GM19025 (cell line): ENCODE measurements at regions not wholly inside any gene's neighbourhood (a gene's known extent, or its start where the extent isn't known, plus 50 kb on each side); places are given as distances from the start of the nearest gene placed in this dataset.
"Not testable (repeated sequence)": the region's sequence is repeated elsewhere in the genome, so short reads cannot be mapped to it uniquely, and the experiment has no call there.

Experiments
- ATAC-seq: cut with Tn5 transposase; IDR thresholded peaks from one replicate; pipeline ENCODE4 v1.9.1; 2021; ENCODE audit warnings: mild to moderate bottlenecking, low read depth, moderate library complexity; ENCODE audit not compliant: unreplicated experiment

GRCh38 chr3:104040896-104041295 lies 1325.8 kb upstream of the ALCAM start:
- ATAC-seq: no peak

DNA sequence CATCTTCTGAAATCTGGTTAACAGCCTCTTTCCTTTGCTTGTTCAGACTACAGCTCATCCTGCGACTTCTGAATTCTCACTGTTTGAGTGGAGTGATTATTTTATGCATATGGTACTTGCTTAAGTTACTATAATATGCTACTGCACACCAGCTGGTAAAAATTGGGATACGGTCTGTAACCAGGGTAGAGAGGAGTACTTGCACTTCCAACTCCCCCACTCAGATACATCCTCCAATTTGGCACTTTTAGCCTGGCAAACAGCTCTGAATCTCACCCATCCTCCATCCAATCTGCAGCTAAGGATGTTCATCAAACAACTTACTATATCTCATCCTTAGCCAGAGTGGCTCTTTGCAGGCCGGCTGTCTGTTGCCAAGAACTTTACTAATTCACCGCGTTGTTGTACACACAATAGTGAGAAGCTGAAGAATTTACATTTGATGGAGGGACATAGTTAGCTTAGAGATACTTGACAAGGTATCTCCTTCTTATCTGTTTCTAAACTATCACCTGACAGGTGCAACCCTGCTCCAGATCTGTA lies 1323.6 kb upstream of the ALCAM start:
- not testable (repeated sequence) for ATAC-seq

GRCh38 chr3:104044002-104044401 lies 1322.7 kb upstream of the ALCAM start:
- ATAC-seq: no peak

DNA sequence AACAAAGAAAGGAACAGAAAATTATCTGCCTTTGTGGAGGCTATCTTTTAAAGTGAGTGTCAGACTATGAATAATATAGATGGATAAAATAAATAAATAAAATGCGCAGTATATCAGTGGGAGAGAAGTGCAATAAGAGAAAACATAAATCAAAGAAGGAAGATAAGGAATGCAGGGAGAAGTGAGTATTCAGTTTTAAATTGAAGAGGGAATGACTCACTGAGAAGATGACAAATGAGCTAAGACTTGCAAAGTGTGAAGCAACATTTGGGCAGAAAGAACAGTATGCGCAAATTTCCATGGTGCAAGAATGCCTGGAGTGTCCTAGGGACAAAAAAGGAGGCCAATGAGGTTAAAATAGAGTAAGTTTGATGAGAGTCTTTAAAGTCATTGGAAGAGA lies 1300.1 kb upstream of the ALCAM start:
- no peak for ATAC-seq

GRCh38 chr3:104069114-104069513 lies 1297.6 kb upstream of the ALCAM start:
- ATAC-seq: no peak

DNA sequence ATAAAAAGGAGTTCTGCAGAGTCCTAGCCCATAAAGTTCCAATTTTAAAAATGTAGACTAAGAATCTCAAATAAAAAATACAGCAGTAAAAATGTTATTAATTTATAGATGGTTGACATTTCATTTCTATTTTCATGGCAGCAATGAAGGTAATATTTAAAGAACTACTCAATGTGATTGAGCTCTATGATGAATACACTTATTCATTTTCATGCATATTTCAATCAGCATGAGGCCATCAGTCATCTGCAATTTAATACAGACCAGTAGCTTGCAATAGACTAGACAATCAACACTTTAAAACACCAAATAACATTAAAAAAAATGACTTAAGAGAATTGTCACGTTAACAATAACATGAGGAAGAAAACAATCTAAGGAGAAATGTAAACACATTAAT lies 1295.8 kb upstream of the ALCAM start:
- ATAC-seq: no peak

DNA sequence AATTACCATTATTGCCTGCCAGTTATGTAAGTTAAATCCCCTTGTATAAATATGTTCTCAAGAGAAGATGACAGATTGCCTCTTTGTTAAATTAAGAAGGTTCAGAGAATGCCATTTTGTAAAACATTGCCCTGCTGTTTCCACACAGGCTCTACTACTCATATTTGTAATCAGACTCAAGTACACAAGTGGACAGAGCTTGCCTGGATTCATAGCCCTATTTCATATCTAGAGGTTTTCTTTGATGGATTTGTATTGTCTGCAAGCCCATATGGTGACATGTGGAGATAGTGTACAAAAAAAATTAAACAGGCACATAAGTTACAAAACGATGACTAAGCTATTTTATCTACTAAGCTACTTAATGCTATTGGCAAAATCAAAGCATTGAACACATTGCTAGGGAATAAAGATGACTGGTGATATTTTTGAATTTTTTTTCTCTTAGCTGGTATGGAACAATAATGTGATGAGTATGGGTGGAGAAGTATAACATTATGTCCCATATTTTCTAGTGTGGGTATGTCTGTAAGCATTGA lies 1286.6 kb upstream of the ALCAM start:
- ATAC-seq: no peak

DNA sequence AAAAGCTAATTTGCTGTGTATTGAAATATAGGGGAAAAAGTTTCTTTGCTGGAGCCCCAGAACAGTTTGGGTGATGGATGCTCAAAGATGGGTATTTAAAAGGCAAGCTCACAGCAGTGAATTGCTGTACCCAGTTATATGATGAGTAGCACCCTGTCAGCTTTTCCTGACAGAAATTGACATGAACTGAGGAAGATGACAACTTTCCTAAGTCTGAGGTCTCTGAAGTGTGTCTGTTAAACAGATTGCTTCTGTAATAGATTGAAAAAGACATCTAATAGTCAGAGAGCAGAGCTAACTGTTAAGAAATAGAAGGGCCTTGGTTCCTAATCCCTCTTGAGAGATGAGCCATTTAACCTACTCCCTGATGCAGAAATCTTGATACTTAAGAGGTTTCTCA lies 1278.0 kb upstream of the ALCAM start:
- no peak for ATAC-seq

GRCh38 chr3:104089987-104090386 lies 1276.7 kb upstream of the ALCAM start:
- ATAC-seq: not testable (repeated sequence)

GRCh38 chr3:104101736-104102135 lies 1265.0 kb upstream of the ALCAM start:
- ATAC-seq: no peak

DNA sequence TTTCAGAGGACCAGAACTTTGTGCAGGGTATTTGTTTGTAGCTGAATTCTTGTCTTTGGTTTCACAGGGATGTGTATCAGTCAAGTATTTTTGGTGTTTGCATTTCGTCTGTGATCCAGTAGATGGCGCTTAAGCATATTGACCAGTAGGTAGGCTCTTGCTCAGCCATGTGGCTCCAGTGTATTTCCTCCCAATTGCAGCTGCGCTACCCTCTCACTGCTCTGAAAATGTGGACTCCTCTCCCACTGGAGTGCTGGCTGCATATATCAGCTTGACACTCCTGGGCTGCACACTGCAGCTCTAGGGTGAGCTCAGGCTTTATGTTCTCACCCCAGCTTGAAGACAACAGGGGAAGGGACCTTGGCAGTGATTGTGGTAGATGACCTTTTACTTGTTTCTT lies 1264.3 kb upstream of the ALCAM start:
- peak; percentile 86 for ATAC-seq

DNA sequence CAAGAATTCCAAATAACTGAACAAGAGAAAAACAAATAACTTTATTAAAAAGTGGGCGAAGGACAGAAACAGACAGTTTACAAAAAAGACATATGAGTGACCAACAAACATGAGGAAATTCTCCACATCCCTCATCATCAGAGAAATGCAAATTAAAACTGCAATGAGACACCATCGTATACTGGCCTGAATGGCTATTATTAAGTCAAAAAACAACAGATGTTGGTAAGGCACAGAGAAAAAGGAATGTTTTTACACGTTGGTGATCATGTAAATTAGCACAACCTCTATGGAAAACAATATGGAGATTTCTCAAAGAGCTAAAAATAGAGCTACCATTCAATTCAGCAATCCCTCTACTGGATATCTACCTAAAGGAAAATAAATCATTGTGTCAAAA lies 1260.4 kb upstream of the ALCAM start:
- no peak for ATAC-seq

DNA sequence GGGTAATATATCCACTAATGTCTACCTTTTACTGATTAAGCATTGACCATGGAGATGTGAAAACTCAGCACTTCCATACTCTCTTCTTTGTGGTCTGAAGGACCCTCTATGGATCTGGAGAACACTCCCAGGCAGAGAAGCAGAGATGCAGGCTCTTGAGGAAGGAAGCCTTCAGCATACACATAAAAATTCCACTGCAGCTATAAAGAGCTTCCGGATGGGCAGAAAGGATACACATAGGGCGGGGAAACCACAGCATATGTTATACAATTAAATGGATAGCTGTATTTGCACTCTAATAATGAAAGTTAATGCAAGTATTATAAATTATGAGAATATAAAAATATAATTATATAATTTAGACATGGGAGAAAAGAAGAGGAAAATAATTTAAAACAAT lies 1258.2 kb upstream of the ALCAM start:
- no peak for ATAC-seq

- ATAC-seq: no peak
Measured at GRCh38 chr3:104126463-104126862, 1240.2 kb upstream of the ALCAM start.

DNA sequence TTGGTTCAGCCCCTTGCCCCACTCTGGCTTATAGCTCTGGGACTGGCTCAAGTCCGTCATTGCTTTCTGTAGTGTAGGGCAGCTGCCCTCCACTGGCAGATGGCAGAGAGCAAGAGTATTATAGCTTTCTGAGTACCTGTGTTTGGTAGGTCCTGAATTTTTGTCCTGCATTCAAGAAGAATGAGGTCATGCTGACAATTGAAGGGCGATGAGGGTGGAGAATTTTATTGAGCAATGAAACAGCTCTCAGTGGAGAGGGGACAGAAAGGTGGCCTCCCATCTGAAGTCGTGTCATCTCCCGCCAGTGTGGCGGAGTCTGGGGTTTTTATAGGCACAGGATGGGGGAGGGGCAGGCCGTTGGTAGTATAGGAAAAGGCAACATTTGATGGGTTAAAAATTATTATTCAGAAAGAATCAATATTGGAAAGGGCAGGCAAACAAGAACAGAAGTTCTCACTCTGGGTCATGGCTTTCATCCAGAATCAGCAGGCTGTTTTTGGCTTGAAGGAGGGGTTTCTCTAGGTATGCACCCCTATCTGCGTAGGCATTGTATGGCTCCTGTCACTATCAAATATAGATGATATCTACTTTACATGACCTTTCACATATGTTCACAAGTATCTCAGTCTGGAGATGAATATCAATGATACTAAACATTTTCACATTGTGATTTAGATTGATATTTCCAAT lies 1239.7 kb upstream of the ALCAM start:
- no peak for ATAC-seq

- no peak for ATAC-seq
Measured at GRCh38 chr3:104127830-104128229, 1238.9 kb upstream of the ALCAM start.

DNA sequence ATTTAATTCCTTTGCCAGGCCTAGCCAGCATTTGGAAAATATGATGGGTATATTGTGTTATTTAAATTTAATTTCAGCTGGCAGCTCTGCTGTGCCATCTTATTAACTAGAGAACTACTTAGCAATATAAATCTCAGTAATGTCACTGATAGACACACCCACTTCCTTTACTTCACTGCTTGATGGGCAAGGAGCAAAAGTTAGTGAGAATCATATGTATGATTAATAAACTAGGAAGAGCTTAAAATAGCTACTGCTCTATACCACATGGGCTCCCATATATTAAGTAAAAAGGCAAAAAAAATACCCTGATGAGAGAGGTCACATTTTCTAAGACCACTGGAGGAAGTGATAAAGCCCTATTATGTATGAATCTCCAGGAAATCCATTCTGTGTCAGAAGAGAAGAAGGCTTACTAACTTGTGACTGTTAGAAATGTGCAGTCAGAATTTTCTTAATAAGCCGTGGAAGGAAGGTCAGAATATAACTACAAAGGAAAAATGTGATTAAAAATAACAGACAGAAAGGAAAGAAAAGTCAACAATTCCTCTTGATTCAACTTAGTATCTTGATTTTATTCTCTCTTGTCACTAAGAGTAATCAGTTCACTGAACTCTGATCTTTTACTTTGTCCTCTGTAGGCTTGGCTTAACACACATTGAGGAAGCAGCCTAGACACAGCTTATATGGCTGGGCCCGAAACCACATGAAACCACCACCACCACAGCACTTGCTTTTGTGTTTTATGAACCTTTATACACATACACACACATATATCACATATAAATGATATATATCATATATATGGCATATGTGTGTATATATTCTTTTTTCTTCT lies 1233.9 kb upstream of the ALCAM start:
- no peak for ATAC-seq

DNA sequence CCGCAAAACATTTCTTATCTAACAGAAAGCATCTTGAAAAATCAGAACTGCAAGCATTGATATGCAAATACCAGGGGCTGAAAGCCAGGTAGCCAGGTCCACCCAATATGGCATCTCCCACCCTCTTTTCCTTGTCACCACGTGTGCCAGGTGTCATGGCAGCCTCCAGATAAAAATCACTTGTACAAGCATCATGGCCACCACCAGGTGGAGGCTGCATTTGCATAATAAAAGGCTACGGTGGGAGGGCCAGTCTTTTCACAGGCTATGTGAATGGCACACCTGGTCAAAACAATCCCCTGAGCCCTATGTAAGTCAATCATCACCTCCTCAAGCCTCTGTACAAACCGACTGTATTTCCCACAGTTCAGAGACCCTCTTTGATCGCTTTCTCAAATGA lies 1233.1 kb upstream of the ALCAM start:
- no peak for ATAC-seq

- ATAC-seq: no peak
Measured at GRCh38 chr3:104137116-104137515, 1229.6 kb upstream of the ALCAM start.

DNA sequence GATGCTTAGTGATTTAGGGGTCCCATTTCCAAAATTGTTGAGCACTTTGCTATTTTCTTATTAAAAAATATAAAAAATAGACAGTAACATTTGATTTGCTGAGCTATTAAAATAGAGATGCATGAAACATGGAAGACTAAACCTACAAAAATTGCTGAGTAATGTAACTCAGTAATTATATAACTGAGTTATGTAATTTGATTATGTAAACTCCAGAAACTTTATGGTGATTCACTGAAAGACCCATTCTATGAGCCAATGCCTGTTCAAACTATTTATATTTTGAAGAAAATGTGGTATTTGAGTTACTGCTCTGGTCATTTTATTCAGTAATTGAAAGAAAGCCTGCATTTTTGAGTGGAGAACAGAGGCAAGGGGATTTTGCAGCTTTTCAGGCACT lies 1221.5 kb upstream of the ALCAM start:
- no peak for ATAC-seq

GRCh38 chr3:104149154-104149553 lies 1217.6 kb upstream of the ALCAM start:
- ATAC-seq: no peak
